Choroid plexus epithelial cell (primary cell): ENCODE measurements at regions not wholly inside any gene's neighbourhood (a gene's known extent, or its start where the extent isn't known, plus 50 kb on each side); places are given as distances from the start of the nearest gene placed in this dataset.

Experiments
- DNase-seq: peaks from one replicate; pipeline ENCODE4 v3.0.0-alpha.2; 2010; ENCODE audit warnings: low read depth
- H3K4me3 ChIP-seq: 2 replicates; pipeline ENCODE4 v1.5.1; 2011; ENCODE audit warnings: low read depth, mild to moderate bottlenecking, control low read depth, low read length, moderate library complexity
- TF ChIP-seq, protein P1 (sequence below): conservative IDR thresholded peaks from 2 replicates; pipeline ENCODE4 v1.5.1; 2011; ENCODE audit warnings: low read depth, mild to moderate bottlenecking, control low read depth, inconsistent platforms, low read length, moderate library complexity

DNA sequence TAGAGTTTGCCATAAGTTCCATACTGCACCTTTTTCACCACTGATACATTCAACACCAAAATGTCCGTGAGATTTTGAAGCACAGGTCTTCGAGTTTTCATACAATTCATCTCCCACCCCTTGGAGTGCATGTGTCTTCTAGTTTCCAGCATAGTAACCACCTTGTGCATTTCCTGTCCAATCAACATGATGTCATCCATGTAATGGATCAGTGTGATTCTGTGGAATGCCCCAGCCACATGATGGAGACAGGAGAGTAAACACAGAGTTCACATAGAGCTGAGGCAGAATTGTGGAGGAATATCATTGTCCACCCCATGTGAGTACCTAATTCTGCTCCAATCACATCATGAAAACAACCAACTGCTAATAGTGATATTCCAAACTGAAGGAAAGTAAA lies 441.5 kb upstream of the CDH6 start:
- DNase-seq: peak; percentile 32
- no peak overlapping the region for H3K4me3 ChIP-seq
- TF ChIP-seq, protein P1, sequence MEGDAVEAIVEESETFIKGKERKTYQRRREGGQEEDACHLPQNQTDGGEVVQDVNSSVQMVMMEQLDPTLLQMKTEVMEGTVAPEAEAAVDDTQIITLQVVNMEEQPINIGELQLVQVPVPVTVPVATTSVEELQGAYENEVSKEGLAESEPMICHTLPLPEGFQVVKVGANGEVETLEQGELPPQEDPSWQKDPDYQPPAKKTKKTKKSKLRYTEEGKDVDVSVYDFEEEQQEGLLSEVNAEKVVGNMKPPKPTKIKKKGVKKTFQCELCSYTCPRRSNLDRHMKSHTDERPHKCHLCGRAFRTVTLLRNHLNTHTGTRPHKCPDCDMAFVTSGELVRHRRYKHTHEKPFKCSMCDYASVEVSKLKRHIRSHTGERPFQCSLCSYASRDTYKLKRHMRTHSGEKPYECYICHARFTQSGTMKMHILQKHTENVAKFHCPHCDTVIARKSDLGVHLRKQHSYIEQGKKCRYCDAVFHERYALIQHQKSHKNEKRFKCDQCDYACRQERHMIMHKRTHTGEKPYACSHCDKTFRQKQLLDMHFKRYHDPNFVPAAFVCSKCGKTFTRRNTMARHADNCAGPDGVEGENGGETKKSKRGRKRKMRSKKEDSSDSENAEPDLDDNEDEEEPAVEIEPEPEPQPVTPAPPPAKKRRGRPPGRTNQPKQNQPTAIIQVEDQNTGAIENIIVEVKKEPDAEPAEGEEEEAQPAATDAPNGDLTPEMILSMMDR: no peak

DNA sequence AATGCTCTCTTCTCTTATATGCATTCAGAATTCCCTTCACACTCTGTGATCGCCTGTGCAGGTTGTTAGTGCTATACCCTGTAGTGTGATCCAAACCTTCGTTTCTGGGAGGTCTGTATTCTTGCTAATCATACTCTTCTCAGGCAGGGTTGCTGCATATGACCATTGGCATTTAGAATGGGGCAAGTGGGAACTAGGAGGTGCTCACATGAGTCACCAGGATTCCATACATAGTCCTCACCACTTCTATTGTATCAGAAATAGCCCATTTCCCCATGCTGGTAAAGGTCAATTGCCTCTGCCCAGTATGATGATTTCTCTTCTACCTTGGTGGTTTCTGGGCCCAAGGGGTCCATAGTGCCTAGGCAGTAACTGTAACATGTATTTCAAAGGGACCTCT lies 443.5 kb upstream of the CDH6 start:
- TF ChIP-seq, protein P1: no peak
- DNase-seq: peak; percentile 13
- no peak overlapping the region for H3K4me3 ChIP-seq

DNA sequence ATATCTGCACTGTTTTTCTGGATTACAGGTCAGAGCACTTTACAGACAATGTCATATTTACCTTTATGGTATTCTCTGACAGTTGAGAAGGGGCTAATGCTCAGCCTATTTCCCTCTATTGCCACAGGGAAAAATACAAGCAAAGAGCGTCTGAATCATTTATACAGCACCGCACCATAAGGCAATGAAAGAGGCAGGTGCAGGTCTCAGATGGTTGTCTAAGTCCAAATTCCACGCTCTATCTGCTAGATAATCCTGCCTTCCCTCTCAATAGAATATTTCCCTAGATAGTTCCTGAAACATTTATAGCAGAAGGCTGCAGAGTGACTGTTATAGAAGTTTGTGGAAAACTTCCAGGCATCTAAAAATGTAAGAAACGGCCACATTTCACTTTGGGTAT lies 446.1 kb upstream of the CDH6 start:
- TF ChIP-seq, protein P1: no peak
- no peak overlapping the region for H3K4me3 ChIP-seq
- no peak for DNase-seq

DNA sequence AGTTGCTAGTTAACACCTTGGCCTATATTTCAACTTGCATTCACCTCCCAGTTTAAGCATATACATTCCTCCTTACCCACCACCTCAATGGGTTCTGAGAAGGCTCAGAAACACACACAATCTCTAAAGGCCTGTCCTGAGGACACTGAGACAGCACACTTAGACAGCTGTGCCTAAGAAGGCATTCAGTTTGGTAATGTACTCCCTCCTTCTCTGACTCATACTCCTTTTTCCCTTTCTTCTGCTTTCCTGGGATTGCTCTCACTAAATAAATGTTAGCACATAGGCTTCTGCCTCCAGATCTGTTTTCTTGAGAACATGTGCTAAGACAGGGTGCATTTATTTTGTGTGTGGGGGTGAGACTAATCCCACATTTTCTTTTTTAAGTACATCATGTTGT lies 456.8 kb upstream of the CDH6 start:
- TF ChIP-seq, protein P1: no peak
- DNase-seq: peak; percentile 28
- H3K4me3 ChIP-seq: no peak overlapping the region

DNA sequence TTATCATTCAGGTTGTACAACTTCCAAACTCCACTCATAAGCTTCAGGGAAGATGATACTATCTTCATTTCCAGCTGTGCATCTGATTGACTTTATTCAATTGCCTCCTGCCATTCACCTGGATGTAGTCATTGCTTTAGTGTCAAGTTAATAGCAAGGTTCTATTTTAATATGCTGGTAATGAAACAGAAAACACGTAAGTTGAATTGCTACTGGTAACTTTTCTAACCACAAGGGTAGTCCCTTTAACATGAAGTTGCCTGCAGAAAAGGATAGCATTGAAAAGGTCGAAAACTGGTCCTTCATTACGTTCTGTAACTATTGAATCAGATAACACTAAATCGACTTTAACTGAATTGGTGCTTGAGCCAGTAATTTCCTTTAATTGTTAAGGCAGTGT lies 459.4 kb upstream of the CDH6 start:
- no peak for DNase-seq
- TF ChIP-seq, protein P1: no peak
- H3K4me3 ChIP-seq: no peak overlapping the region

DNA sequence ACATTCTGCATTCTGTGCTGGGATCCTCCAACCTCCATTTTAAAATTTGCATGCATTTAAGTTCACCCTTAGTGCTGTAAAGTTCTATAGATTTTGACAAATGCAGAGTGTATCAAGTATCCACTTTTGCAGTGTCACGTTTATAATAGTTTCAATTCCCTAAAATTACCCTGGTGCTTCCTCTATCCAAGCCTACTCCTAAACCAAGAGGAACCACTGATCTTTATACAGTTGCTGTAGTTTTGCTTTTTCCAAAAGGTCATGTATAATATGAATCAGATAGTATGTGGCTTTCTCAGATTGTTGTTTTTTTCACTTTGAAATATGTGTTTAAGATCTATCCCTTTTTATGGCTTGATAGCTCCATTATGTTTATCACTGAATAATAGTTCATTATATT lies 468.4 kb upstream of the CDH6 start:
- TF ChIP-seq, protein P1: no peak
- DNase-seq: no peak
- H3K4me3 ChIP-seq: no peak overlapping the region

DNA sequence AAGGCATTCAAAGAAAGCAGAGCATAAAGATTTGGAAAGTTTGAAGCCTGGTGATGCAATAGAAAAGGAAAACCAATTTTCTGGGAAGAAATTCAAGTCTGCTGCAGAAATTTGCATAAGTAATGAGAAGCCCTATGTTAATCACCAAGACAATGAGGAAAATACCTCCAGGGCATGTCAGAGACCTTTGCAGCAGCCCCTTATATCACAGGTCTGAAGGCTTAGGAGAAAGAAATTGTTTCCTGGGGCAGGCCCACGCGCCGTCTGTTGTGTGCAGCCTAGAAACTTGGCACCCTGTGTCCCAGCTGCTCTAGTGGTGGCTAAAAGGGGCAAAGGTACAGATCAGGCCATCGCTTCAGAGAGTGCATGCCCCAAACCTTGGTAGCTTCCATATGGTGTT lies 495.3 kb upstream of the CDH6 start:
- TF ChIP-seq, protein P1: no peak
- DNase-seq: no peak
- no peak overlapping the region for H3K4me3 ChIP-seq
